SU-DHL-6 (cell line): ENCODE measurements at regions not wholly inside any gene's neighbourhood (a gene's known extent, or its start where the extent isn't known, plus 50 kb on each side); places are given as distances from the start of the nearest gene placed in this dataset.

Source experiments
- H2AFZ ChIP-seq: fragments of 200-600 bp; sonication (generic); 2 replicates; pipeline ENCODE4 v1.6.1; 2014; ENCODE audit warnings: low read depth, mild to moderate bottlenecking, moderate library complexity, mixed read lengths, antibody characterized with exemption, low read length; ENCODE audit not compliant: severe bottlenecking
- H3F3A ChIP-seq: fragments of 200-600 bp; shearing (Covaris generic); 2 replicates; pipeline ENCODE4 v1.6.0; 2016; ENCODE audit warnings: antibody characterized with exemption, mild to moderate bottlenecking; ENCODE audit not compliant: insufficient read depth
- H3K27ac ChIP-seq: fragments of 200-600 bp; sonication (generic); 2 replicates; pipeline ENCODE4 v1.5.1; 2016; ENCODE audit warnings: low read depth, mild to moderate bottlenecking, low read length, moderate library complexity, mixed read lengths
- H3K27me3 ChIP-seq: fragments of 200-600 bp; sonication (generic), shearing (Covaris generic); 2 replicates; pipeline ENCODE4 v1.6.0; 2014; ENCODE audit warnings: mild to moderate bottlenecking, low read length
- H3K36me3 ChIP-seq: fragments of 200-600 bp; sonication (generic); 2 replicates; pipeline ENCODE4 v1.6.1; 2014; ENCODE audit warnings: mild to moderate bottlenecking, low read length, mixed read lengths
- H3K4me2 ChIP-seq: fragments of 300-600, 200-600 bp; shearing (Covaris generic), sonication (generic); 2 replicates; pipeline ENCODE4 v1.6.0; 2014; ENCODE audit warnings: low read length, low read depth, mild to moderate bottlenecking; ENCODE audit not compliant: poor library complexity, severe bottlenecking
- H3K4me3 ChIP-seq: fragments of 200-600 bp; sonication (generic); 2 replicates; pipeline ENCODE4 v1.5.1; 2014; ENCODE audit warnings: antibody characterized with exemption, low read length, mild to moderate bottlenecking, mixed read lengths; ENCODE audit not compliant: insufficient read depth, poor library complexity, severe bottlenecking
- H3K79me2 ChIP-seq: fragments of 200-600 bp; sonication (generic); 2 replicates; pipeline ENCODE4 v1.6.1; 2014; ENCODE audit warnings: mild to moderate bottlenecking, low read length, moderate library complexity; ENCODE audit not compliant: insufficient read depth
- H3K9ac ChIP-seq: fragments of 200-600 bp; sonication (generic); 2 replicates; pipeline ENCODE4 v1.7.0; 2014; ENCODE audit warnings: mild to moderate bottlenecking, low read length
- H3K9me2 ChIP-seq: fragments of 200-600 bp; sonication (generic); replicated peaks from 2 replicates; pipeline ENCODE4 v1.6.1; 2014; ENCODE audit warnings: low read length; ENCODE audit not compliant: insufficient read depth
- H3K9me3 ChIP-seq: fragments of 200-600 bp; sonication (generic); 2 replicates; pipeline ENCODE4 v1.6.1; 2014; ENCODE audit warnings: low read length, mixed read lengths; ENCODE audit not compliant: insufficient read depth
- H4K20me1 ChIP-seq: fragments of 200-600 bp; sonication (generic); 2 replicates; pipeline ENCODE4 v1.6.1; 2014; ENCODE audit warnings: low read depth, mild to moderate bottlenecking, antibody characterized with exemption, low read length, moderate library complexity, mixed read lengths
- EZH2phosphoT487 ChIP-seq: fragments of 200-600 bp; sonication (generic), shearing (Covaris generic); conservative IDR thresholded peaks from 2 replicates; pipeline ENCODE4 v1.6.1; 2018; ENCODE audit warnings: mild to moderate bottlenecking, antibody characterized with exemption, low read length, moderate library complexity, mixed read lengths
- TF ChIP-seq, protein P1 (sequence below): fragments of 200-600 bp; sonication (generic); IDR thresholded peaks from one replicate; pipeline ENCODE4 v1.5.1; 2017; ENCODE audit warnings: antibody characterized with exemption, mild to moderate bottlenecking, low read length, moderate library complexity; ENCODE audit not compliant: insufficient read depth, poor library complexity, severe bottlenecking

DNA sequence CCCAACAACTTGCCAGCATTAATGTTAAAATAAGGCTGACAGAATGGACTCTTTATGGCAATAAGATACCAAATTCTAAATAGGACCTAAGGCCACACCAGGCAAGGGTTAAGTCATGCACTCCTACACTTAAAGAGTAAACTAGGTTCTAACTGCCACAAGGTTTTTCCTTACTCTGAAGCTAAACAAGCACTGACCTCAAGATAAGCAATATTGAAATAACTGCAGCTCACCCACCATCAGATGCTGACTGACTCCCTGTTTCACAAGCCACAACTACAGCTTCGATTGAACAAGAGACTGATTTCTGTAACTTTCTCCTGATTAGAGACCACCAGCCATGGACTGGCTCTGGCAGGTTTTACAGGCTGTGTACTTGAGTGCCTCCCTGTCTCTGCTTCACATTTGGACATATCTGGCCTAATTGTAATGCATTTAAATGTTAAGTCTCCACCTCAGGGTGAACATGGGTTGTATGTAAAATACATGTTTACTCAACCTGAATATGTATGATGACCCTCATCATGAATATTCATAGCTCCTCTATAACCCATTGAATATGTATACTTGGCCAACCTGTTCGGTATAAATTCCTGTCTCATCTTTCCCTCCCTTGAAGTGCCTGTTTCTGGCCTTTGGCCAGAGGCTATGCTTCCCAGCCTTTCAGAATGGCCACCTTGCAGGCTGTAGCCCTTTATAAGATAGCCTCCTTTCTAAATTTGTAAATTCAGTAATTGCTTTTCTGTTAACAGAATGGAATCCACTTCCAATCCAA, 70.5 kb upstream of the DAAM1 start:
- H3K4me2 ChIP-seq: no peak overlapping the region

DNA sequence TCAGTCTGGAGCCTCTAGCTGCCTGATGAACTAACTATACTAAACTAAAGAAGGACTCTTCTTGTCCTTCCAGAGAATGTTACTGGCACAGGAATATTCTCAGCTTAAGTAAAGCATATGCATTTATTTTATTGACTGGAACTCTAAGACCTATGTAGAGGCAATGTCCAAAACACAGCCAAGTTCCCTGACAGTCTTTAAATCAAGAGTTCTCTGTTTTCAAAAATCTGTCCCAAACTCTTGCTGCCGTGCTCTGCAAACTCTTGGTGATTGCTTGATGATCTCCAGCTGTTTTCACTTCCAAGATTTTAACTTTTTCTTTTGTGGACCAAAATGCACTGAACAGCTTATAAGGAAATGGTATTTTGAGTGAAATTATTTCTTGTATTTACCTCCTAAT, 67.5 kb upstream of the DAAM1 start:
- H3K79me2 ChIP-seq: no peaks in the 10 kb centered on the region
- no peak overlapping the region for H3K27ac ChIP-seq
- no peaks in the 10 kb centered on the region for H3K9me3 ChIP-seq
- H3K4me3 ChIP-seq: no peak overlapping the region
- H3F3A ChIP-seq: no peaks in the 10 kb centered on the region
- no peak overlapping the region for H3K9ac ChIP-seq
- H2AFZ ChIP-seq: no peak overlapping the region
- no peaks in the 10 kb centered on the region for H3K9me2 ChIP-seq
- TF ChIP-seq, protein P1, sequence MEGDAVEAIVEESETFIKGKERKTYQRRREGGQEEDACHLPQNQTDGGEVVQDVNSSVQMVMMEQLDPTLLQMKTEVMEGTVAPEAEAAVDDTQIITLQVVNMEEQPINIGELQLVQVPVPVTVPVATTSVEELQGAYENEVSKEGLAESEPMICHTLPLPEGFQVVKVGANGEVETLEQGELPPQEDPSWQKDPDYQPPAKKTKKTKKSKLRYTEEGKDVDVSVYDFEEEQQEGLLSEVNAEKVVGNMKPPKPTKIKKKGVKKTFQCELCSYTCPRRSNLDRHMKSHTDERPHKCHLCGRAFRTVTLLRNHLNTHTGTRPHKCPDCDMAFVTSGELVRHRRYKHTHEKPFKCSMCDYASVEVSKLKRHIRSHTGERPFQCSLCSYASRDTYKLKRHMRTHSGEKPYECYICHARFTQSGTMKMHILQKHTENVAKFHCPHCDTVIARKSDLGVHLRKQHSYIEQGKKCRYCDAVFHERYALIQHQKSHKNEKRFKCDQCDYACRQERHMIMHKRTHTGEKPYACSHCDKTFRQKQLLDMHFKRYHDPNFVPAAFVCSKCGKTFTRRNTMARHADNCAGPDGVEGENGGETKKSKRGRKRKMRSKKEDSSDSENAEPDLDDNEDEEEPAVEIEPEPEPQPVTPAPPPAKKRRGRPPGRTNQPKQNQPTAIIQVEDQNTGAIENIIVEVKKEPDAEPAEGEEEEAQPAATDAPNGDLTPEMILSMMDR: no peak
- TF ChIP-seq EZH2phosphoT487: no peak
- H3K4me2 ChIP-seq: no peak overlapping the region
- no peaks in the 10 kb centered on the region for H3K27me3 ChIP-seq
- H4K20me1 ChIP-seq: no peaks in the 10 kb centered on the region
- H3K36me3 ChIP-seq: no peaks in the 10 kb centered on the region

More for the DNA sequence above, 70.5 kb upstream of the DAAM1 start:
- no peak overlapping the region for H3K4me3 ChIP-seq
- H4K20me1 ChIP-seq: no peaks in the 10 kb centered on the region
- H3K9ac ChIP-seq: no peak overlapping the region
- H3K36me3 ChIP-seq: no peaks in the 10 kb centered on the region
- TF ChIP-seq EZH2phosphoT487: no peak
- TF ChIP-seq, protein P1: no peak
- no peaks in the 10 kb centered on the region for H3F3A ChIP-seq
- no peak overlapping the region for H2AFZ ChIP-seq
- H3K27me3 ChIP-seq: no peaks in the 10 kb centered on the region
- no peaks in the 10 kb centered on the region for H3K9me2 ChIP-seq
- H3K79me2 ChIP-seq: no peaks in the 10 kb centered on the region
- no peaks in the 10 kb centered on the region for H3K9me3 ChIP-seq
- no peak overlapping the region for H3K27ac ChIP-seq

DNA sequence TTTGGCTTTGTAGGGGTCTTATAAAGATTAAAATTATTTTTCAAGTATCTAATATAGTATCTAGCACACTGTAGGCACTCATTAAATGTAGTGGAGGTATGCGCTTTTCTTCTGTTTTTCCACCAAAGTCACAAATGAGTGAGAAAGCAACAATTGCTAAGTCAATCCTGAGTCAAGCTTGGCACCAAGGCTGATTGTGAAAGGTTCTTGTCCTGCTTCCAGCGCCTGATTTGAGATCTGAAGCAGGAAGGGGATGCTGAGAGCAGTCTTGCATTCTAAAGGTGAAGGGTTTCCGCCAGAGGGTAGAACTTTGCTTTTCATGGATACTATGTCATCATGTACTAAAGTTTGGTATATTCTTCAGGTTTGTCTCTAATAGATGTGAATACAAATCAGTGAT, 64.9 kb upstream of the DAAM1 start:
- no peaks in the 10 kb centered on the region for H3K36me3 ChIP-seq
- no peaks in the 10 kb centered on the region for H3K9me3 ChIP-seq
- no peaks in the 10 kb centered on the region for H4K20me1 ChIP-seq
- TF ChIP-seq, protein P1: no peak
- H2AFZ ChIP-seq: no peak overlapping the region
- H3K4me2 ChIP-seq: no peak overlapping the region
- H3K9me2 ChIP-seq: no peaks in the 10 kb centered on the region
- H3K9ac ChIP-seq: no peak overlapping the region
- H3K4me3 ChIP-seq: no peak overlapping the region
- no peaks in the 10 kb centered on the region for H3K27me3 ChIP-seq
- H3F3A ChIP-seq: no peaks in the 10 kb centered on the region
- H3K79me2 ChIP-seq: no peaks in the 10 kb centered on the region
- H3K27ac ChIP-seq: no peak overlapping the region
